Neural cell (in vitro differentiated cells): ENCODE measurements at regions not wholly inside any gene's neighbourhood (a gene's known extent, or its start where the extent isn't known, plus 50 kb on each side); places are given as distances from the start of the nearest gene placed in this dataset.

Experiments used
- H2AFZ ChIP-seq: fragments of 200-600, 300-800 bp; sonication (generic), shearing (Covaris generic); 2 replicates; pipeline ENCODE4 v1.6.0; 2014; ENCODE audit warnings: low read depth, mild to moderate bottlenecking, antibody characterized with exemption, low read length, moderate library complexity
- H3F3A ChIP-seq: fragments of 200-600 bp; shearing (Covaris generic); 2 replicates; pipeline ENCODE4 v1.6.1; 2016; ENCODE audit warnings: mild to moderate bottlenecking, moderate library complexity, mixed read lengths, antibody characterized with exemption, low read length; ENCODE audit not compliant: insufficient read depth, poor library complexity, severe bottlenecking
- H3K27ac ChIP-seq: fragments of 200-600, 300-800 bp; sonication (generic), shearing (Covaris generic); 2 replicates; pipeline ENCODE4 v1.5.1; 2014; ENCODE audit warnings: mild to moderate bottlenecking, low read length, moderate library complexity
- H3K27me3 ChIP-seq: fragments of 300-800, 200-600 bp; sonication (generic), shearing (Covaris generic); 2 replicates; pipeline ENCODE4 v1.6.0; 2014; ENCODE audit warnings: mild to moderate bottlenecking, low read depth, low read length, moderate library complexity; ENCODE audit not compliant: insufficient read depth
- H3K36me3 ChIP-seq: fragments of 300-800, 200-600 bp; sonication (generic), shearing (Covaris generic); 2 replicates; pipeline ENCODE4 v1.5.1; 2014; ENCODE audit warnings: mild to moderate bottlenecking, antibody characterized with exemption, low read length, moderate library complexity; ENCODE audit not compliant: insufficient read depth
- H3K4me2 ChIP-seq: fragments of 300-800, 200-600 bp; sonication (generic), shearing (Covaris generic); 2 replicates; pipeline ENCODE4 v1.6.0; 2014; ENCODE audit warnings: mild to moderate bottlenecking, low read length
- H3K4me3 ChIP-seq: fragments of 300-800, 200-600 bp; sonication (generic), shearing (Covaris generic); 2 replicates; pipeline ENCODE4 v1.5.1; 2014; ENCODE audit warnings: mild to moderate bottlenecking, low read length, moderate library complexity
- H3K79me2 ChIP-seq: fragments of 200-600 bp; shearing (Covaris generic); replicated peaks from 2 replicates; pipeline ENCODE4 v1.6.0; 2014; ENCODE audit warnings: mild to moderate bottlenecking, low read length, moderate library complexity; ENCODE audit not compliant: insufficient read depth
- H3K9ac ChIP-seq: fragments of 300-800, 200-600 bp; sonication (generic), shearing (Covaris generic); 2 replicates; pipeline ENCODE4 v1.6.1; 2016; ENCODE audit warnings: mild to moderate bottlenecking, low read length, mixed read lengths
- H3K9me2 ChIP-seq: fragments of 200-600 bp; shearing (Covaris generic); 2 replicates; pipeline ENCODE4 v1.6.1; 2016; ENCODE audit warnings: mild to moderate bottlenecking, low read length, mixed read lengths; ENCODE audit not compliant: insufficient read depth
- H3K9me3 ChIP-seq: fragments of 200-600, 300-800 bp; sonication (generic), shearing (Covaris generic); 2 replicates; pipeline ENCODE4 v1.6.1; 2016; ENCODE audit warnings: mild to moderate bottlenecking, mixed run types, low read length, moderate library complexity, mixed read lengths
- H4K20me1 ChIP-seq: fragments of 200-600 bp; shearing (Covaris generic); 2 replicates; pipeline ENCODE4 v1.6.1; 2016; ENCODE audit warnings: mild to moderate bottlenecking, mixed run types; ENCODE audit not compliant: insufficient read depth
- EP300 ChIP-seq: fragments of 450-650 bp; conservative IDR thresholded peaks from 2 replicates; pipeline ENCODE4 v1.6.1; 2014; ENCODE audit warnings: antibody characterized with exemption, mild to moderate bottlenecking, moderate library complexity; ENCODE audit not compliant: poor library complexity, severe bottlenecking
- EZH2 ChIP-seq: fragments of 200-600, 300-800 bp; shearing (Covaris generic), sonication (generic); IDR thresholded peaks from 2 replicates; pipeline ENCODE4 v1.6.1; 2014; ENCODE audit warnings: antibody characterized with exemption, low read length, borderline replicate concordance, mild to moderate bottlenecking; ENCODE audit not compliant: insufficient read depth, poor library complexity, severe bottlenecking
- MXI1 ChIP-seq: fragments of 450-650 bp; conservative IDR thresholded peaks from 2 replicates; pipeline ENCODE4 v1.6.1; 2014; ENCODE audit warnings: antibody characterized with exemption, mild to moderate bottlenecking; ENCODE audit not compliant: poor library complexity, severe bottlenecking
- POLR2AphosphoS5 ChIP-seq: IDR thresholded peaks from 2 replicates; pipeline ENCODE4 v1.6.1; 2012
- RAD21 ChIP-seq: fragments of 450-650 bp; conservative IDR thresholded peaks from 2 replicates; pipeline ENCODE4 v1.6.1; 2014; ENCODE audit warnings: antibody characterized with exemption, mild to moderate bottlenecking, moderate library complexity
- SMC3 ChIP-seq: fragments of 450-650 bp; conservative IDR thresholded peaks from 2 replicates; pipeline ENCODE4 v1.6.1; 2014; ENCODE audit warnings: antibody characterized with exemption, mild to moderate bottlenecking, moderate library complexity; ENCODE audit not compliant: poor library complexity
- TAF1 ChIP-seq: IDR thresholded peaks from 2 replicates; pipeline ENCODE4 v1.6.1; 2012; ENCODE audit warnings: low read depth
- TF ChIP-seq, protein P1 (sequence below): IDR thresholded peaks from 2 replicates; pipeline ENCODE4 v1.6.1; 2012; ENCODE audit warnings: borderline replicate concordance
- TF ChIP-seq, protein P2 (sequence below): fragments of 450-650 bp; IDR thresholded peaks from 2 replicates; pipeline ENCODE4 v1.5.1; 2014; ENCODE audit warnings: antibody characterized with exemption, mild to moderate bottlenecking, moderate library complexity; ENCODE audit not compliant: poor library complexity, severe bottlenecking

DNA sequence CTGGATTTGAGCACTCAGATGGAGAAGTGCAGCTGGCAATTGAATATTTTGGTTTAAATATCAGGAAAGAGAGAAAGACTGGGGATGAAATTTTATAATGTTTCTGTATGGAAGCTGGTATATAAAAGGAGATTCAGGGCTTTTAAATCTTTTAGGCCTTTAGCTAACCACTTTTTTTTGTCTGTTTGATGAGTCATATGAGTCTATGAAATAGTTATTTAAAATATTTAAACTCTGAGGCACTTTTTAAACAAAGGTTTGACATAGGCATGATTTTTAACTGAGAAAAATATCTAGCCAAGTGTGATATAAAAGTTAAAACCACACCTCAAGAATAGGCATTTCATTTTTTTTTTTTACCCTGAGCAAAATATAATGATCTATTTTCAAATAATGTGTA, 944.3 kb downstream of the GATA3 start:
- Histone ChIP-seq H3K79me2 (no peaks in the 10 kb centered on the region), H3K27me3 (no peaks in the 10 kb centered on the region), H3K9me2 (no peaks in the 10 kb centered on the region), H2AFZ (no peak overlapping the region), H3K27ac (no peak overlapping the region), H3F3A (no peaks in the 10 kb centered on the region), H3K4me2 (no peak overlapping the region), H3K4me3 (no peak overlapping the region), H3K9me3 (no peaks in the 10 kb centered on the region), H3K9ac (no peak overlapping the region), H3K36me3 (no peaks in the 10 kb centered on the region), H4K20me1 (no peaks in the 10 kb centered on the region)
- TF ChIP-seq RAD21 = no peak
- no peak for TF ChIP-seq SMC3
- no peak for TF ChIP-seq MXI1
- no peak for TF ChIP-seq EP300
- TF ChIP-seq, protein P1, sequence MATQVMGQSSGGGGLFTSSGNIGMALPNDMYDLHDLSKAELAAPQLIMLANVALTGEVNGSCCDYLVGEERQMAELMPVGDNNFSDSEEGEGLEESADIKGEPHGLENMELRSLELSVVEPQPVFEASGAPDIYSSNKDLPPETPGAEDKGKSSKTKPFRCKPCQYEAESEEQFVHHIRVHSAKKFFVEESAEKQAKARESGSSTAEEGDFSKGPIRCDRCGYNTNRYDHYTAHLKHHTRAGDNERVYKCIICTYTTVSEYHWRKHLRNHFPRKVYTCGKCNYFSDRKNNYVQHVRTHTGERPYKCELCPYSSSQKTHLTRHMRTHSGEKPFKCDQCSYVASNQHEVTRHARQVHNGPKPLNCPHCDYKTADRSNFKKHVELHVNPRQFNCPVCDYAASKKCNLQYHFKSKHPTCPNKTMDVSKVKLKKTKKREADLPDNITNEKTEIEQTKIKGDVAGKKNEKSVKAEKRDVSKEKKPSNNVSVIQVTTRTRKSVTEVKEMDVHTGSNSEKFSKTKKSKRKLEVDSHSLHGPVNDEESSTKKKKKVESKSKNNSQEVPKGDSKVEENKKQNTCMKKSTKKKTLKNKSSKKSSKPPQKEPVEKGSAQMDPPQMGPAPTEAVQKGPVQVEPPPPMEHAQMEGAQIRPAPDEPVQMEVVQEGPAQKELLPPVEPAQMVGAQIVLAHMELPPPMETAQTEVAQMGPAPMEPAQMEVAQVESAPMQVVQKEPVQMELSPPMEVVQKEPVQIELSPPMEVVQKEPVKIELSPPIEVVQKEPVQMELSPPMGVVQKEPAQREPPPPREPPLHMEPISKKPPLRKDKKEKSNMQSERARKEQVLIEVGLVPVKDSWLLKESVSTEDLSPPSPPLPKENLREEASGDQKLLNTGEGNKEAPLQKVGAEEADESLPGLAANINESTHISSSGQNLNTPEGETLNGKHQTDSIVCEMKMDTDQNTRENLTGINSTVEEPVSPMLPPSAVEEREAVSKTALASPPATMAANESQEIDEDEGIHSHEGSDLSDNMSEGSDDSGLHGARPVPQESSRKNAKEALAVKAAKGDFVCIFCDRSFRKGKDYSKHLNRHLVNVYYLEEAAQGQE = no peak
- no peak for TF ChIP-seq TAF1
- no peak for TF ChIP-seq POLR2AphosphoS5
- TF ChIP-seq, protein P2, sequence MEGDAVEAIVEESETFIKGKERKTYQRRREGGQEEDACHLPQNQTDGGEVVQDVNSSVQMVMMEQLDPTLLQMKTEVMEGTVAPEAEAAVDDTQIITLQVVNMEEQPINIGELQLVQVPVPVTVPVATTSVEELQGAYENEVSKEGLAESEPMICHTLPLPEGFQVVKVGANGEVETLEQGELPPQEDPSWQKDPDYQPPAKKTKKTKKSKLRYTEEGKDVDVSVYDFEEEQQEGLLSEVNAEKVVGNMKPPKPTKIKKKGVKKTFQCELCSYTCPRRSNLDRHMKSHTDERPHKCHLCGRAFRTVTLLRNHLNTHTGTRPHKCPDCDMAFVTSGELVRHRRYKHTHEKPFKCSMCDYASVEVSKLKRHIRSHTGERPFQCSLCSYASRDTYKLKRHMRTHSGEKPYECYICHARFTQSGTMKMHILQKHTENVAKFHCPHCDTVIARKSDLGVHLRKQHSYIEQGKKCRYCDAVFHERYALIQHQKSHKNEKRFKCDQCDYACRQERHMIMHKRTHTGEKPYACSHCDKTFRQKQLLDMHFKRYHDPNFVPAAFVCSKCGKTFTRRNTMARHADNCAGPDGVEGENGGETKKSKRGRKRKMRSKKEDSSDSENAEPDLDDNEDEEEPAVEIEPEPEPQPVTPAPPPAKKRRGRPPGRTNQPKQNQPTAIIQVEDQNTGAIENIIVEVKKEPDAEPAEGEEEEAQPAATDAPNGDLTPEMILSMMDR = no peak
- no peak for TF ChIP-seq EZH2

DNA sequence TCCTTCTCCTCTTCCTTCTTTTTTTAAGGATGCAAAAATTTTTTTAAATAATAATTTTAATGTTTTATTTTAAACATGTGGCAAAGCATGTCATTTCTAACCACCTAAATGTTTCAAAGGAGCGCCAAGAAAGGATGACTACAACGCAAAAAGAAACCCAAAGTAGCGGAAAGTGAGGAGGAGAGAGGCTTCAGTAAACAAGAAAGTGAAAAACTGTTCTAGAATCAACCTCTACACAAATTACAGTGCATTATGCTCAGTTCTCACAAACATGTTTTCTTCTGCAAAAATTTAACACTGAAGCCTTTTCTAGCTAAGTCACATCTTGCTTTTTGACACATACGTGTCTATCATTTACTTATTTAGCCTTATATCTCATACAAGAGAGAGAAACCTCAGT, 948.6 kb downstream of the GATA3 start:
- H3K9me3 ChIP-seq = no peaks in the 10 kb centered on the region
- H4K20me1 ChIP-seq = no peaks in the 10 kb centered on the region
- H3K27me3 ChIP-seq = no peaks in the 10 kb centered on the region
- H3K9me2 ChIP-seq = no peaks in the 10 kb centered on the region
- H3K36me3 ChIP-seq = no peaks in the 10 kb centered on the region
- no peaks in the 10 kb centered on the region for H3F3A ChIP-seq
- no peak overlapping the region for H3K4me2 ChIP-seq
- H3K4me3 ChIP-seq = no peak overlapping the region
- no peaks in the 10 kb centered on the region for H3K79me2 ChIP-seq
- H3K27ac ChIP-seq = no peak overlapping the region
- TF ChIP-seq TAF1 (no peak), EP300 (no peak), RAD21 (no peak), EZH2 (no peak), POLR2AphosphoS5 (no peak), MXI1 (no peak), SMC3 (no peak)
- TF ChIP-seq, protein P1 = no peak
- TF ChIP-seq, protein P2 = no peak
- H3K9ac ChIP-seq = no peak overlapping the region
- H2AFZ ChIP-seq = no peak overlapping the region
